Osteocyte (in vitro differentiated cells): ENCODE measurements at regions not wholly inside any gene's neighbourhood (a gene's known extent, or its start where the extent isn't known, plus 50 kb on each side); places are given as distances from the start of the nearest gene placed in this dataset.

ENCODE experiments used
- DNase-seq: peaks from one replicate; pipeline ENCODE4 v3.0.0; 2021; ENCODE audit warnings: mixed read lengths; ENCODE audit not compliant: unreplicated experiment; ENCODE audit errors: extremely low spot score
- H3K27ac Mint-ChIP-seq: one replicate; pipeline ENCODE4 v1.8.0; 2021; ENCODE audit warnings: mild to moderate bottlenecking, mixed read lengths; ENCODE audit not compliant: unreplicated experiment
- H3K27me3 Mint-ChIP-seq: one replicate; pipeline ENCODE4 v1.8.0; 2021; ENCODE audit warnings: mixed read lengths; ENCODE audit not compliant: unreplicated experiment
- H3K36me3 Mint-ChIP-seq: one replicate; pipeline ENCODE4 v1.8.0; 2021; ENCODE audit warnings: mixed read lengths; ENCODE audit not compliant: unreplicated experiment
- H3K4me1 Mint-ChIP-seq: one replicate; pipeline ENCODE4 v1.8.0; 2021; ENCODE audit warnings: mixed read lengths; ENCODE audit not compliant: unreplicated experiment
- H3K4me3 Mint-ChIP-seq: one replicate; pipeline ENCODE4 v1.8.0; 2021; ENCODE audit warnings: mild to moderate bottlenecking, moderate library complexity, mixed read lengths; ENCODE audit not compliant: unreplicated experiment
- H3K9me3 Mint-ChIP-seq: one replicate; pipeline ENCODE4 v1.8.0; 2021; ENCODE audit warnings: mixed read lengths; ENCODE audit not compliant: unreplicated experiment
- CTCF ChIP-seq: fragments of 200-600 bp; sonication (generic); IDR thresholded peaks from 2 replicates; pipeline ENCODE4 v1.5.0; 2021; ENCODE audit warnings: antibody characterized with exemption, mild to moderate bottlenecking, moderate library complexity

DNA sequence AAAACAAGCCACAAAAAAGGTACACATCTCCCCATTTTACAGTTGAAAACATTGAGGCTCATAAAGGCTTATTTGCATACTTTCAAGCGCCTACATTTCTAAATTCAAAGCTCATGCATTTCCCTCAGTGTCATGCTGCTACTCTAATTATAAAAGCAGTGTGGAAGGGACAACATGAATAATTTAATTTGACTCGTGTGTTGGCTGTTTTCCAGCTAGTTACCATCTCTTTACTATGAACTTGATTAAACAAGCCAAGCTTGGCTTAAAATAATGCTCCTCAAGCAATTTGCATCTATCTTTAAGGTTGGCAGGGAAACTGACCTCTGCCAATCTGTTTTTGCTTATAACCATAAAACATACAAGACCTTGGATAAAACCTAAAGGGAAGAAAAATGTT, 252.5 kb upstream of the NEIL3 start:
- Mint-ChIP-seq H3K27me3 (no peaks in the 10 kb centered on the region), H3K36me3 (no peaks in the 10 kb centered on the region)
- TF ChIP-seq CTCF, result no peak

GRCh38 chr4:177064116-177064515, 245.6 kb upstream of the NEIL3 start:
- no peak for DNase-seq
- no peak overlapping the region for H3K27ac Mint-ChIP-seq
- peaks cover 4% of the 10 kb centered on the region for H3K4me1 Mint-ChIP-seq

More for the DNA sequence above, 252.5 kb upstream of the NEIL3 start:
- no peak for DNase-seq
- no peak overlapping the region for H3K27ac Mint-ChIP-seq
- H3K4me1 Mint-ChIP-seq, result no peaks in the 10 kb centered on the region
- H3K9me3 Mint-ChIP-seq, result peaks cover under 1% of the 10 kb centered on the region
- H3K4me3 Mint-ChIP-seq, result no peak overlapping the region

GRCh38 chr4:177064729-177065394, 244.8 kb upstream of the NEIL3 start:
- H3K36me3 Mint-ChIP-seq, result no peaks in the 10 kb centered on the region
- peaks cover 4% of the 10 kb centered on the region for H3K4me1 Mint-ChIP-seq
- H3K27ac Mint-ChIP-seq, result no peak overlapping the region
- peaks cover 11% of the 10 kb centered on the region for H3K9me3 Mint-ChIP-seq
- no peak for DNase-seq
- no peaks in the 10 kb centered on the region for H3K27me3 Mint-ChIP-seq
- H3K4me3 Mint-ChIP-seq, result no peak overlapping the region
- TF ChIP-seq CTCF, result no peak

More at GRCh38 chr4:177064116-177064515, 245.6 kb upstream of the NEIL3 start:
- Mint-ChIP-seq H3K27me3 (no peaks in the 10 kb centered on the region), H3K9me3 (peaks cover 11% of the 10 kb centered on the region), H3K36me3 (no peaks in the 10 kb centered on the region), H3K4me3 (no peak overlapping the region)
- TF ChIP-seq CTCF, result no peak

DNA sequence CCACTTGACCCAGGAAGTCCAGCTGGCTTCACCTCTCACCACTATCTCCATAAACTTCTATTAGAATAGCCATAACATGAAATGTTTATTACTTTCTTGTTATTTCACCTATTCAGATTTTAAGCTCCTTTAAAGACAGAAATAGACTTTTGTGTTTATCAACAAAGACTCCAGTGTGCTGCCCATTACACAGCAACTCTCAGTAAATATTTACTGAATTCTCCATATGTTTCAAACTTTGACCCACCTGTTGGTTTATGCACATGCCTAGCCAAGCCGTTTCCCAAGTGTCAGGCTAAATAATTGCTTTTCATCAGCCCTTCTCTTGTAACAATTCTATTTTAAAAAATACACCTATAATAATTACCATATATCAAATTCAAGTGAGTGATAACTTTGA, 242.9 kb upstream of the NEIL3 start:
- H3K4me3 Mint-ChIP-seq, result no peak overlapping the region
- H3K27ac Mint-ChIP-seq, result no peak overlapping the region
- DNase-seq, result no peak
- peaks cover 4% of the 10 kb centered on the region for H3K4me1 Mint-ChIP-seq
- no peaks in the 10 kb centered on the region for H3K27me3 Mint-ChIP-seq
- H3K36me3 Mint-ChIP-seq, result no peaks in the 10 kb centered on the region
- no peak for TF ChIP-seq CTCF
- peaks cover 11% of the 10 kb centered on the region for H3K9me3 Mint-ChIP-seq

DNA sequence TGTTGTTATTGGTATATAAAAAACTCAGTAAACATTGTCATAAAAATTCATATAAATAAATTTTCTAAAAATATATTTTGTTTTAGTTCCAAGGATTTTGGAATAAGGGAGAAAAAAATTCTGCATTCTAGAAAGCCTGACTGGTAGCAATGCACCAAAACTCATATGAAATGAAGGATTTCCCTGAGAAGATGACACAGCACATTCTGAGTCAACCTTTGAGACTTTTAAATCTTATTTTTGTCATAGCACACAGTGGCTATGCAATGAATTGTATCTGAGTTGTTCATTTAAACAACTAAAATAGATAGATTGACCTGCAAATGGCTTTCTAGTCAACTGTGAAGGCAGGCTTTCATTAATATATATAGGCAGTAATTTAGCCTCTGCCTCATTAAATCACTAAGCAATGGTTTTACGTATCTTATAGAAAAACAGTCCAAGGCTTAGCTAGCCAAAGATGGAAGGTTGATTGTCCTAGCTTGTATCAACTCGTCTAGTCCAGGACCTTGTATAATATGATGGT, 239.1 kb upstream of the NEIL3 start:
- H3K9me3 Mint-ChIP-seq, result peaks cover 5% of the 10 kb centered on the region
- H3K4me1 Mint-ChIP-seq, result no peaks in the 10 kb centered on the region
- no peaks in the 10 kb centered on the region for H3K36me3 Mint-ChIP-seq
- H3K4me3 Mint-ChIP-seq, result no peak overlapping the region
- no peak for DNase-seq
- peaks cover 2% of the 10 kb centered on the region for H3K27me3 Mint-ChIP-seq
- H3K27ac Mint-ChIP-seq, result no peak overlapping the region
- no peak for TF ChIP-seq CTCF
